GM23338 (cell line): ENCODE measurements at regions not wholly inside any gene's neighbourhood (a gene's known extent, or its start where the extent isn't known, plus 50 kb on each side); places are given as distances from the start of the nearest gene placed in this dataset.

Source experiments
- CREB1 ChIP-seq: fragments of 250-450 bp; sonication (Bioruptor Pico); IDR thresholded peaks from 2 replicates; pipeline ENCODE4 v1.5.0; 2020; ENCODE audit warnings: low read depth, mild to moderate bottlenecking, moderate library complexity
- EZH2phosphoT487 ChIP-seq: fragments of 200-600 bp; sonication (generic); IDR thresholded peaks from one replicate; pipeline ENCODE4 v1.8.1; 2018; ENCODE audit warnings: antibody characterized with exemption; ENCODE audit not compliant: unreplicated experiment
- POLR2AphosphoS5 ChIP-seq: IDR thresholded peaks from 2 replicates; pipeline ENCODE4 v1.6.1; 2016; ENCODE audit warnings: antibody characterized with exemption, low read depth
- STAT1 ChIP-seq: IDR thresholded peaks from one replicate; pipeline ENCODE4 v1.6.1; 2016; ENCODE audit warnings: antibody characterized with exemption; ENCODE audit not compliant: unreplicated experiment
- ZNF114 ChIP-seq: fragments of 250-450 bp; sonication (Bioruptor Pico); IDR thresholded peaks from 2 replicates; pipeline ENCODE4 v1.5.0; 2020; ENCODE audit warnings: mild to moderate bottlenecking, moderate library complexity
- TF ChIP-seq, protein P1 (sequence below), 2 experiments: fragments of 200-600 bp in 1 of 2; sonication (generic) in 1 of 2; conservative IDR thresholded peaks; 2 replicates each; pipeline versions ENCODE4 v1.5.1 to v1.6.1; 2016 to 2017; ENCODE audit warnings: antibody characterized with exemption in 2 of 2, low read depth in 2 of 2, mild to moderate bottlenecking in 2 of 2, moderate library complexity in 1 of 2

DNA sequence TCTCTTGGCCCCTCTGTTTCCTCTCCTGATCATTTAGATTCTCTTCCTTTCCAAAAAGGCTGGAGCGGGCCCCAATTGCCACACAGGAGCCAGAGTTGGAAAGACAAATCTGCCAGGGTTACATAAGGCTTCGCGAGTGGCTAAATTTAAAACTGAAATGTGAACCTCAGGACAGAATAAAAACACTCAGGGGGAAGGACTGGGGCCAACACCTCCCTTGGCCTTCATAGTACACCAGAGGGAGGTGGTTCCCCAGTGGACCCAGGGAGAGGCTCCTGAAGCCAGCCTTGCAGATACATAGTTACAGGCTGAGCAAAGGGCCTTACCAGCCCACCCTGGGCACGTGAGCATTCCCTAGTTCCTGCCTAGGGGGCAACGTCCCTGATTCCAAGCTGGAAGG lies 150.1 kb downstream of the MN1 start:
- TF ChIP-seq POLR2AphosphoS5 (no peak), STAT1 (no peak), ZNF114 (CRISPR knock-in tag) (no peak), EZH2phosphoT487 (no peak), CREB1 (CRISPR knock-in tag) (no peak)
- TF ChIP-seq, protein P1, sequence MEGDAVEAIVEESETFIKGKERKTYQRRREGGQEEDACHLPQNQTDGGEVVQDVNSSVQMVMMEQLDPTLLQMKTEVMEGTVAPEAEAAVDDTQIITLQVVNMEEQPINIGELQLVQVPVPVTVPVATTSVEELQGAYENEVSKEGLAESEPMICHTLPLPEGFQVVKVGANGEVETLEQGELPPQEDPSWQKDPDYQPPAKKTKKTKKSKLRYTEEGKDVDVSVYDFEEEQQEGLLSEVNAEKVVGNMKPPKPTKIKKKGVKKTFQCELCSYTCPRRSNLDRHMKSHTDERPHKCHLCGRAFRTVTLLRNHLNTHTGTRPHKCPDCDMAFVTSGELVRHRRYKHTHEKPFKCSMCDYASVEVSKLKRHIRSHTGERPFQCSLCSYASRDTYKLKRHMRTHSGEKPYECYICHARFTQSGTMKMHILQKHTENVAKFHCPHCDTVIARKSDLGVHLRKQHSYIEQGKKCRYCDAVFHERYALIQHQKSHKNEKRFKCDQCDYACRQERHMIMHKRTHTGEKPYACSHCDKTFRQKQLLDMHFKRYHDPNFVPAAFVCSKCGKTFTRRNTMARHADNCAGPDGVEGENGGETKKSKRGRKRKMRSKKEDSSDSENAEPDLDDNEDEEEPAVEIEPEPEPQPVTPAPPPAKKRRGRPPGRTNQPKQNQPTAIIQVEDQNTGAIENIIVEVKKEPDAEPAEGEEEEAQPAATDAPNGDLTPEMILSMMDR (conservative IDR thresholded peaks at IDR 0.05; ENCODE audit: low read depth in 2 of 2), result no peak
